ENCODE measurements at regions not wholly inside any gene's neighbourhood (a gene's known extent, or its start where the extent isn't known, plus 50 kb on each side); places are given as distances from the start of the nearest gene placed in this dataset.

DNA sequence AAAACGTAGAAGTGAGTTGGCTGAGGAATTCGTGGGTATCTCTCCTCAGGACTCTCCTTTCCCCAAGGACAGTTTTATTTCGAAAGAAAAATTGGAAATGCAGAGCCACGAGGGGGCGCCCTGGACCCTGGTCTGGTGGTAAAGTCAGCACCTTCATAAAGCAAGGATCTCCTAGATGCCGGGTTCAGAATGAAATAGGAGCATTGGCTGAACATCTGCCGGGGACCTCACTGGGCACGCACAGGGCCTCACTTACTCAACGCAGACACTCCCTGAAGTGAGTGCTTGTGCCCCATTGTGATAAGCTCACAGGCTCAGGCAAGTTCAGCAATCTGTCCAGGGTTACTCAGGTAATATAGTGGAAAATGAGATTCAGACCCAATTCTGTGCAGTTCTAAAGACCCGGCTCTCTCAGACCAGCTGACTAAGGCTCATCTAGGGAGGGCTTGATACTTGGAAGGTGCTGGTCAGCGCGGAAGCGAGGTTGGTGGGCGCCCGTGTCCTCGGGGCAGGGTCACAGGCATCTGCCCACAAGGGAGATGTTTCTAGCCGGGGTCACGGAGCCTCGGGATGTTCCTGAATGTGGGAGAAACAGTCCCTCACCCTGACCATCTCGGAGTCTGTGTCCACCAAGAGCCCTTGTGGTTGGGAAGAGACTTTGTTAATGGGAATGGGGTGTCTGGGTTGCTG, 55.7 kb upstream of the ETV3 start:
- DNase-seq (ENCODE audit: low spot score) = peak; percentile 71

DNA sequence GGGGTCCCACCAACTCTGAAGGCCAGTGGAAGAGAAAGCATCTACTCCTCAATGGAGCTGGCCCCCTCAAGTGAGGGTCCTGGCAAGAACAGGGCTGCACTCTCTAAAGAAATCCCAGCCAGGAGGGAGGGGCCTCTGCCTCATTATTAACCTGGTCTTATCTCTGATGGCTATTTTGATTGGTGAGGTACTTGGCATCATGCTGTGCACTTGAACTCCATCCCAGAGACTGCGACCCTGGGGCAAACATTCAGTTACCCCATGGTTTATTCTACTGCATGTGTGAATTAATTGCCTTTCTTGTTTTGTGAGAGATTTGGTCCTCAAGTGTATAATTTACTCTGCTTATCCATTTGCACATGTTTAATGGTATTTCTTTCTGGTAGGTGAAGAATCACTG, 55.0 kb upstream of the ETV3 start:
- DNase-seq (ENCODE audit: low spot score) = no peak

DNA sequence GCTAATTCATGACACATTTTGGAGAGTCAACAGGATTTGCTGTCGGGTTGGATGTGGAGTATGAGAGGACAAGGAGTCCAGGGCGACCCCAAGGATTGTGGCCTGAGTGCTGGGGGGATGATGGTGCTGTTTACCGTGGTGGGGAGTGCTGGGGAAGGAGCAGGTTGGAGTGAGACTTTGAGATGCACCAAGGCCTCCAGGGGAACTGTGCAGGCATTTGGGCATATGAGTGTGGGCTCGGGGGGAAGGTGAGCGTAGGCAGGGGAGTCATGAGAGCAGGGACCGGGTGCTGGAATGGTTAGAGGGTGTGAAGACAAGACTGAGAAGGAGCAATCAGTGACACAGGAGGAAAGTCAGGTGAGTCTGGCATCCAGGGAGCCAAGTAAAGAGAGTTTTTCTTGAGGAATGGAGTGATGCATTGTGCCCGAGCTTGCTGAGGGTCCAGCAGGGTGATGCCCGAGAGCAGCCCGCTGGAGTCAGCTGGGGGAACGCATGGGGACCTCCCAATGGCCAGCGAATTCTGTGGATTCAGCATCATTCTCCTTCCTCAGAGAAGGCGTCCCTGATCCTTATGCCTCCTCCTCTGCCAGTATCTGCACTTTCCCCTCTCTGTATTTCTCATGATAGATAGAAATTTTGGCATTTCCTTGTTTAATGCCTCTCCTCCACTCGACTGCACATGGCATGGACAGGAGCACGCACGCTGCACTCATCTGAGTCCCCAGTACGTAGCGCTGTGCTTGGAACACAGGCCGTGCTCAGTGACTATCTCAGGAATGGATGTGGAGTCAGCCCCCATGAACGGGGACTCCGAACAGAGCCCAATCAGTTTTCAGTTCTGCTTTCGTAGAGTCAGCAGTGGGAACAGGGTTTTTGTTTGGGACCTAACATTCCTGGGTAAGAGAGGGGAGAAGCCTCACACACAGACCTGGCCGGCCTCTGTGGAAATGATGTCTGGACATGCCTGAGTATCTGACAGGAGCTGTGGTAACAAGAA, 52.1 kb upstream of the ETV3 start:
- DNase-seq (ENCODE audit: low spot score) = no peak

DNA sequence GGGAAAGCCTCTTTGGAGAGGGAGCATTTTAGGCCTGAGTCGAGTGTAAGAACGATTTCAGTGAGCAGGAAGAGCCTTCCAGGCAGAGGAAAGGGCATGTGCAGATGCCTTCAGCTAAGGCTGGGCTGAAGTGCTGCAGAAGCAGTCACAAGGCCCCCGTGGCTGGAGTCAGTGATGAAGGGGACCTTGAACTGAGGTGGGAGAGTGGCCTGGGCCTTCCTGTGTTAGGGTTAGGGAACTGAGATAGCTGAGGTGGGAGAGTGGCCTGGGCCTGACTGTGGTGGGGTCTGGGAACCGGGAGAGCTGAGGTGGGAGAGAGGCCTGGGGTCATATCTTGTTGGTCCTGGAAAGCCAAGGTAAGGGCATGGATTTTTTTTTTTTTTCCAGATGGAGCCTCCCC, 50.9 kb upstream of the ETV3 start:
- no peak for DNase-seq (ENCODE audit: low spot score)
